ENCODE measurements at regions not wholly inside any gene's neighbourhood (a gene's known extent, or its start where the extent isn't known, plus 50 kb on each side); places are given as distances from the start of the nearest gene placed in this dataset.

DNA sequence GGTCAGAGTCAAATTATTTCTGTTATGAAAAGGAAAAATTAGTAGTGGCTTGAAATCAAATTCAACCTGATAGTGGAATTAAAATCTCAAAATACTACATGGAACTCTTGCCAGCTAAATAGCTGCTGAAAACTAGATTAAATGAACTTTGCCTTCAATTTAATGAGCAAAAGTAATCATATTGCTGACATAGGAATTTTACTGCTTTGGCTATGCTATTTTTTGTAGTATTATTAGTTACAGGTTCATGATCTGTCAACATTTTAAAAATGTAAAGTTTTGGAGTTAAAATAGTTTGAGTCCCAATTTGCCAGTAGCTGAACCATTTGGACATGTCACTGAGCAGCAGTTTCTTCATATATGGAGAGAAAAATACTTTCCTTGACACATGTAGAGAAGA lies 81.4 kb downstream of the RERGL start:
- H3K4me1 ChIP-seq (ENCODE audit: control insufficient read depth, insufficient read depth, low read length, unreplicated experiment), result no peaks in the 10 kb centered on the region
- no peaks in the 10 kb centered on the region for H3K79me2 ChIP-seq (ENCODE audit: control insufficient read depth, insufficient read depth, low read length, unreplicated experiment)
- no peak overlapping the region for H3K27ac ChIP-seq (ENCODE audit: low read depth, low read length)

DNA sequence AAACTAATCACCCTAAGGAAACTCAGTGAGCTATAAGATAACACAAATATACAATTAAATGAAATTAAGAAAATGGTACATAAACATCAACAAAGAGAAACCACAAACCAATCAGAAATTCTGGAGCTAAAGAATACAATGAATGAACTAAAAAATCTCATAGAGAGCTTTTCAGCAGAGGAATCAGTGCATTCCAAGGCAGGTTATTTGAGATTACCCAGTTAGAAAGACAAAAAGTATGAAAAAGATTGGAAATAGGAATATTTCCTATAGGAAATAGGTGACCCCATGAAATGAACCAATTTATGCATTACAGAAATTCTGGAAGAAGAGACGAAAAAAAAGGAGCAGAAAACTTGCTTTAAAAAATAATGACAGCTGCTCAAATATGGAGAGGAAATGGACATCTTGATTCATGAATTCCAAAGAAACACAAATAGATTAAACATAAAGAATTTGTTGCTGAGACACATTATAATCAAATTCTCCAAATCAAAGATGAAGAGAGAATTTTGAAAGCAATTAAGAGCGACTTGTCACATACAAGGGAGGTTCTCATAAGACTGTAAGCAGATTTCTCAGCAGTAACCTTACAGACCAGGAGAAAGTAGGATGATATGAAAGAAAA lies 90.7 kb downstream of the RERGL start:
- Histone ChIP-seq H3K27me3 (ENCODE audit: insufficient read depth, low read length) (peaks cover 12% of the 10 kb centered on the region), H2AFZ (ENCODE audit: low read length, unreplicated experiment) (no peak overlapping the region), H3K79me2 (ENCODE audit: control insufficient read depth, insufficient read depth, low read length, unreplicated experiment) (no peaks in the 10 kb centered on the region), H3K4me3 (ENCODE audit: low read depth, low read length) (no peak overlapping the region), H3K27ac (ENCODE audit: low read depth, low read length) (no peak overlapping the region), H3K4me1 (ENCODE audit: control insufficient read depth, insufficient read depth, low read length, unreplicated experiment) (no peaks in the 10 kb centered on the region), H3K36me3 (ENCODE audit: insufficient read depth, low read length) (no peaks in the 10 kb centered on the region)

More for the DNA sequence above, 81.4 kb downstream of the RERGL start:
- H3K36me3 ChIP-seq (ENCODE audit: insufficient read depth, low read length), result no peaks in the 10 kb centered on the region
- no peak overlapping the region for H2AFZ ChIP-seq (ENCODE audit: low read length, unreplicated experiment)
- no peak overlapping the region for H3K4me3 ChIP-seq (ENCODE audit: low read depth, low read length)
- peaks cover 3% of the 10 kb centered on the region; the same call in 1 of the 2 replicates for H3K27me3 ChIP-seq (ENCODE audit: insufficient read depth, low read length)

- Histone ChIP-seq H3K36me3 (ENCODE audit: insufficient read depth, low read length) (no peaks in the 10 kb centered on the region), H3K27ac (ENCODE audit: low read depth, low read length) (no peak overlapping the region), H3K4me3 (ENCODE audit: low read depth, low read length) (no peak overlapping the region), H3K79me2 (ENCODE audit: control insufficient read depth, insufficient read depth, low read length, unreplicated experiment) (no peaks in the 10 kb centered on the region), H3K4me1 (ENCODE audit: control insufficient read depth, insufficient read depth, low read length, unreplicated experiment) (no peaks in the 10 kb centered on the region), H2AFZ (ENCODE audit: low read length, unreplicated experiment) (no peak overlapping the region), H3K27me3 (ENCODE audit: insufficient read depth, low read length) (peaks cover 7% of the 10 kb centered on the region; the same call in 1 of the 2 replicates)
Measured at GRCh38 chr12:17992002-17992656, 97.9 kb downstream of the RERGL start.

GRCh38 chr12:17982556-17982955 lies 107.4 kb downstream of the RERGL start:
- Histone ChIP-seq H2AFZ (ENCODE audit: low read length, unreplicated experiment) (no peak overlapping the region), H3K36me3 (ENCODE audit: insufficient read depth, low read length) (no peaks in the 10 kb centered on the region), H3K4me1 (ENCODE audit: control insufficient read depth, insufficient read depth, low read length, unreplicated experiment) (no peaks in the 10 kb centered on the region)

GRCh38 chr12:17976202-17976601 lies 113.8 kb downstream of the RERGL start:
- H3K27me3 ChIP-seq (ENCODE audit: insufficient read depth, low read length), result peaks cover 22% of the 10 kb centered on the region
- no peak overlapping the region for H2AFZ ChIP-seq (ENCODE audit: low read length, unreplicated experiment)
- no peaks in the 10 kb centered on the region for H3K36me3 ChIP-seq (ENCODE audit: insufficient read depth, low read length)
- H3K27ac ChIP-seq (ENCODE audit: low read depth, low read length), result no peak overlapping the region
- no peak overlapping the region for H3K4me3 ChIP-seq (ENCODE audit: low read depth, low read length)
- no peaks in the 10 kb centered on the region for H3K79me2 ChIP-seq (ENCODE audit: control insufficient read depth, insufficient read depth, low read length, unreplicated experiment)
- no peaks in the 10 kb centered on the region for H3K4me1 ChIP-seq (ENCODE audit: control insufficient read depth, insufficient read depth, low read length, unreplicated experiment)

More at GRCh38 chr12:17982556-17982955, 107.4 kb downstream of the RERGL start:
- Histone ChIP-seq H3K27ac (ENCODE audit: low read depth, low read length) (no peak overlapping the region), H3K4me3 (ENCODE audit: low read depth, low read length) (no peak overlapping the region), H3K79me2 (ENCODE audit: control insufficient read depth, insufficient read depth, low read length, unreplicated experiment) (no peaks in the 10 kb centered on the region), H3K27me3 (ENCODE audit: insufficient read depth, low read length) (peaks cover 36% of the 10 kb centered on the region)

DNA sequence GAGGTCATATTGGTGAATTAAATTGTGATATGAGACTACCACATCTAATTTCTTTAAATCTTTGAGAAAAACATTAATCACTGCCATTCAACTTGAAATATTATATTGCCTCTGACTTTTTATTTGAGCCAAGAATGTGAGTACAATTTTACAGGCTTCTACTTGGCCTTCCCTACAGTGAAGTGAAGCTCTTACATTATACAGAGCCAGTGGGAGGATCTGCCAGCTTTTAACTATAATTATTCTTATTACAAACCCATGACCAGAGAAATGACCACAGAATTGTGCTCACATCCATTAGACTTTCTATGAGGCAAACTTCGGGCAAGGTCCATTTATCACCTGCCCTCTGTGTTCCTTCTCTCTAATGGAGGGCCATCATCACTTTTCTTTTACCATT lies 114.2 kb downstream of the RERGL start:
- Histone ChIP-seq H3K27ac (ENCODE audit: low read depth, low read length) (no peak overlapping the region), H3K4me1 (ENCODE audit: control insufficient read depth, insufficient read depth, low read length, unreplicated experiment) (no peaks in the 10 kb centered on the region), H3K79me2 (ENCODE audit: control insufficient read depth, insufficient read depth, low read length, unreplicated experiment) (no peaks in the 10 kb centered on the region), H2AFZ (ENCODE audit: low read length, unreplicated experiment) (no peak overlapping the region), H3K4me3 (ENCODE audit: low read depth, low read length) (no peak overlapping the region), H3K36me3 (ENCODE audit: insufficient read depth, low read length) (no peaks in the 10 kb centered on the region), H3K27me3 (ENCODE audit: insufficient read depth, low read length) (peaks cover 18% of the 10 kb centered on the region)

DNA sequence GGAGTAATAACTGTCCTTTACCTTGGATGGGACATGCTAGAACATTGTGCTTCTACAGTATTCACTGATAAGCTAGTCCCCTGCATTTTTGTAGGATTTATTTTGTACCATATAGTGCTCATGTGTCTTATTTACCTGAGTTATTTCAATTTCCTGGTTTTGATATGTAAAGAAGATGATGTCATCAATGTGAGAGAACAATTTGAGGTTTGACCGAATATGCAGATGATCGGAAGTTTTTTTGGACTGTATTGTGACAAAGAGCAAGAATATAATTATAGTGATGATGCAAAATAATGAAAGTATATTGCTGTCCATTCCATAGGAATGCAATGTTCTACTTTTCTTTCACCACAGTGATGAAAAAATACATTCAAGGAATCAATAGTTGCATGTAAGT lies 114.8 kb downstream of the RERGL start:
- no peak overlapping the region for H3K4me3 ChIP-seq (ENCODE audit: low read depth, low read length)
- H3K36me3 ChIP-seq (ENCODE audit: insufficient read depth, low read length), result no peaks in the 10 kb centered on the region
- peaks cover 13% of the 10 kb centered on the region for H3K27me3 ChIP-seq (ENCODE audit: insufficient read depth, low read length)
- no peaks in the 10 kb centered on the region for H3K79me2 ChIP-seq (ENCODE audit: control insufficient read depth, insufficient read depth, low read length, unreplicated experiment)
- no peaks in the 10 kb centered on the region for H3K4me1 ChIP-seq (ENCODE audit: control insufficient read depth, insufficient read depth, low read length, unreplicated experiment)
- no peak overlapping the region for H3K27ac ChIP-seq (ENCODE audit: low read depth, low read length)
- no peak overlapping the region for H2AFZ ChIP-seq (ENCODE audit: low read length, unreplicated experiment)

DNA sequence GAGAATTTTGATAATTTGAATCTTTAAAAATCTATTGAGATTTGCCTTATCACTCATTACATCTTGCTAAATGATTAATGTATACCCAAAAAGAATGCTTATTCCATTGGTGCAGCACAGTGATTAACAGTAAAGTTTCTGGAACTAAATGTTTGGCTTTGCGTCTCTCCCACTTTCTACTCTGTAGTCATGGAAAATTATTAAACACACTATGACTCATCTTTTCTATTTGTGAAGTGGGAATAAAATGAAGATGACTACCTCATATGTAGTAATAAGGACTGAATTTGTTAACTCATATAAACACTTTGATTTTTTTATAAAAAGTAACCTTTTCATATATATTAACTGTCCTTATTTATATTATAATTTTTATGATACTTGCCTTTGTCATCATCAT lies 118.1 kb downstream of the RERGL start:
- no peaks in the 10 kb centered on the region for H3K4me1 ChIP-seq (ENCODE audit: control insufficient read depth, insufficient read depth, low read length, unreplicated experiment)
- H3K79me2 ChIP-seq (ENCODE audit: control insufficient read depth, insufficient read depth, low read length, unreplicated experiment), result no peaks in the 10 kb centered on the region
- no peak overlapping the region for H2AFZ ChIP-seq (ENCODE audit: low read length, unreplicated experiment)
- H3K4me3 ChIP-seq (ENCODE audit: low read depth, low read length), result no peak overlapping the region
- H3K27me3 ChIP-seq (ENCODE audit: insufficient read depth, low read length), result peaks cover 20% of the 10 kb centered on the region
- H3K27ac ChIP-seq (ENCODE audit: low read depth, low read length), result no peak overlapping the region
- H3K36me3 ChIP-seq (ENCODE audit: insufficient read depth, low read length), result no peaks in the 10 kb centered on the region

DNA sequence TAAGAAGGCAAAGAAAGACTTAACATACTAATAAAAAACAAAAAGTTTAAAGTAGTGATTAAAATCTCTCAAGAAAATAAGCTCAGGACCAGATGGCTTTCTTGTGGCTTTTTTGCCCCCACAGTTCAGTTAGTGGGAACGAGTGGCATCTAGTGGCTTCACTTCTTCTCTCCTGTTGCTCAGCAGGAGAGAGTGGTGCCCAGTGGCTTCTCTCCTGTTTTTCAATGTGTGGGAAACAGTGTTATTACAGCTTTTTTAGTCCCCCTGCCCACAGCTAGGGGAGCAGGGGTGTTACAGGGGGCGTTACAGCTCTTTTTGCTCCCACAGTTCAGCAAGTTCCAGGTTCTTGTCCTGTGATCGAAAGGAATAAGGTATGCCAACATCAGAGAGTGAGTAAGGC lies 135.2 kb downstream of the RERGL start:
- no peaks in the 10 kb centered on the region for H3K4me1 ChIP-seq (ENCODE audit: control insufficient read depth, insufficient read depth, low read length, unreplicated experiment)
- no peak overlapping the region for H2AFZ ChIP-seq (ENCODE audit: low read length, unreplicated experiment)
- no peaks in the 10 kb centered on the region for H3K79me2 ChIP-seq (ENCODE audit: control insufficient read depth, insufficient read depth, low read length, unreplicated experiment)
- no peak overlapping the region for H3K27ac ChIP-seq (ENCODE audit: low read depth, low read length)
- H3K36me3 ChIP-seq (ENCODE audit: insufficient read depth, low read length), result no peaks in the 10 kb centered on the region
- no peaks in the 10 kb centered on the region for H3K27me3 ChIP-seq (ENCODE audit: insufficient read depth, low read length)
- no peak overlapping the region for H3K4me3 ChIP-seq (ENCODE audit: low read depth, low read length)

- H3K79me2 ChIP-seq (ENCODE audit: control insufficient read depth, insufficient read depth, low read length, unreplicated experiment), result no peaks in the 10 kb centered on the region
- H3K27ac ChIP-seq (ENCODE audit: low read depth, low read length), result no peak overlapping the region
- no peaks in the 10 kb centered on the region for H3K4me1 ChIP-seq (ENCODE audit: control insufficient read depth, insufficient read depth, low read length, unreplicated experiment)
- H3K4me3 ChIP-seq (ENCODE audit: low read depth, low read length), result no peak overlapping the region
- H3K36me3 ChIP-seq (ENCODE audit: insufficient read depth, low read length), result no peaks in the 10 kb centered on the region
- no peak overlapping the region for H2AFZ ChIP-seq (ENCODE audit: low read length, unreplicated experiment)
- no peaks in the 10 kb centered on the region for H3K27me3 ChIP-seq (ENCODE audit: insufficient read depth, low read length)
Measured at GRCh38 chr12:17950898-17951297, 139.1 kb downstream of the RERGL start.

GRCh38 chr12:17949558-17950141 lies 140.3 kb downstream of the RERGL start:
- H3K79me2 ChIP-seq (ENCODE audit: control insufficient read depth, insufficient read depth, low read length, unreplicated experiment), result no peaks in the 10 kb centered on the region
- H3K27me3 ChIP-seq (ENCODE audit: insufficient read depth, low read length), result no peaks in the 10 kb centered on the region
- H3K27ac ChIP-seq (ENCODE audit: low read depth, low read length), result no peak overlapping the region
- H2AFZ ChIP-seq (ENCODE audit: low read length, unreplicated experiment), result no peak overlapping the region
- H3K36me3 ChIP-seq (ENCODE audit: insufficient read depth, low read length), result no peaks in the 10 kb centered on the region
- H3K4me3 ChIP-seq (ENCODE audit: low read depth, low read length), result no peak overlapping the region
- H3K4me1 ChIP-seq (ENCODE audit: control insufficient read depth, insufficient read depth, low read length, unreplicated experiment), result no peaks in the 10 kb centered on the region
